ENCODE measurements at regions not wholly inside any gene's neighbourhood (a gene's known extent, or its start where the extent isn't known, plus 50 kb on each side); places are given as distances from the start of the nearest gene placed in this dataset.

- no peak for TF ChIP-seq CTCF (IDR thresholded peaks at IDR 0.05; ENCODE audit: borderline replicate concordance, insufficient read depth, low read depth, low read length)
- H3K4me3 ChIP-seq (ENCODE audit: low read depth, low read length): no peak overlapping the region
These were observed 147.9 kb upstream of the FMN2 start for GRCh38 chr1:239943761-239944160.

- H3K4me3 ChIP-seq (ENCODE audit: low read depth, low read length): no peak overlapping the region
- no peak for TF ChIP-seq CTCF (IDR thresholded peaks at IDR 0.05; ENCODE audit: borderline replicate concordance, insufficient read depth, low read depth, low read length)
These were observed 147.0 kb upstream of the FMN2 start for GRCh38 chr1:239944666-239945065.

- TF ChIP-seq CTCF (IDR thresholded peaks at IDR 0.05; ENCODE audit: borderline replicate concordance, insufficient read depth, low read depth, low read length): no peak
- H3K4me3 ChIP-seq (ENCODE audit: low read depth, low read length): no peak overlapping the region
These were observed 143.9 kb upstream of the FMN2 start for GRCh38 chr1:239947801-239948200.

GRCh38 chr1:239951511-239952140 is 140.1 kb upstream of the FMN2 start:
- no peak overlapping the region for H3K4me3 ChIP-seq (ENCODE audit: low read depth, low read length)
- TF ChIP-seq CTCF (IDR thresholded peaks at IDR 0.05; ENCODE audit: borderline replicate concordance, insufficient read depth, low read depth, low read length): peak; percentile 53; the same call in 1 of the 2 replicates

- H3K4me3 ChIP-seq (ENCODE audit: low read depth, low read length): no peak overlapping the region
These were observed 139.1 kb upstream of the FMN2 start for GRCh38 chr1:239952348-239953308.

GRCh38 chr1:239954836-239955235 is 136.8 kb upstream of the FMN2 start:
- TF ChIP-seq CTCF (IDR thresholded peaks at IDR 0.05; ENCODE audit: borderline replicate concordance, insufficient read depth, low read depth, low read length): no peak
- H3K4me3 ChIP-seq (ENCODE audit: low read depth, low read length): no peak overlapping the region

More at GRCh38 chr1:239952348-239953308, 139.1 kb upstream of the FMN2 start:
- TF ChIP-seq CTCF (IDR thresholded peaks at IDR 0.05; ENCODE audit: borderline replicate concordance, insufficient read depth, low read depth, low read length): peak; percentile 61

Data from GM12875 (cell line).